ENCODE measurements at regions not wholly inside any gene's neighbourhood (a gene's known extent, or its start where the extent isn't known, plus 50 kb on each side); places are given as distances from the start of the nearest gene placed in this dataset.

GRCh38 chr1:79376106-79376505, 369.6 kb upstream of the ADGRL4 start:
- no peak for TF ChIP-seq CTCF (IDR thresholded peaks at IDR 0.05)
- TF ChIP-seq ZFX (IDR thresholded peaks at IDR 0.05; ENCODE audit: borderline replicate concordance), result no peak
